COLO668 (cell line): ENCODE measurements at regions not wholly inside any gene's neighbourhood (a gene's known extent, or its start where the extent isn't known, plus 50 kb on each side); places are given as distances from the start of the nearest gene placed in this dataset.
"Not testable (repeated sequence)": the region's sequence is repeated elsewhere in the genome, so short reads cannot be mapped to it uniquely, and the experiment has no call there.

Source experiments
- DNase-seq: peaks from one replicate; lab custom pipeline; 2025; ENCODE audit not compliant: unreplicated experiment; lab: John Stamatoyannopoulos, UW

DNA sequence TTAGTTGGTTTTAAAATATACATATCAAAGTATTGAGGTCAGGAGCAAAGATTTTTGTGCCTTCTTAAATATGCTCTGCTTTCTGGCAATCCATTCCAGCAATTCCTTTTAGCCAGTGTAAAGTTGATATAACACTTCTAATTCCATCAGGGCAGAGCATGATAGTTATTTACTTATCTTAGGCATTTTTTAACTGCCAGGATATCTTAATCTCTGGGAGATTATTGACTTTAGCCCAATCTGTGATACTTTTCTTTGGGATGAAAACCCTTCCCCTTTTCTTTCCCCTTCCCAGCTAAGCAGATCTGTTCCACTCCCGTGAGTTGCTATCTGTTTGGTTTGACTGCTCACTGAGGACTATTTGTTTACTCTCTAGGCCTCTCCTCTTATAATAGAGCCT lies 168.7 kb upstream of the RSPO3 start:
- DNase-seq: no peak

- peak; percentile 9 for DNase-seq
Observed at GRCh38 chr6:126955621-126956020, 162.8 kb upstream of the RSPO3 start.

GRCh38 chr6:126957721-126958120 lies 160.8 kb upstream of the RSPO3 start:
- DNase-seq: no peak

DNA sequence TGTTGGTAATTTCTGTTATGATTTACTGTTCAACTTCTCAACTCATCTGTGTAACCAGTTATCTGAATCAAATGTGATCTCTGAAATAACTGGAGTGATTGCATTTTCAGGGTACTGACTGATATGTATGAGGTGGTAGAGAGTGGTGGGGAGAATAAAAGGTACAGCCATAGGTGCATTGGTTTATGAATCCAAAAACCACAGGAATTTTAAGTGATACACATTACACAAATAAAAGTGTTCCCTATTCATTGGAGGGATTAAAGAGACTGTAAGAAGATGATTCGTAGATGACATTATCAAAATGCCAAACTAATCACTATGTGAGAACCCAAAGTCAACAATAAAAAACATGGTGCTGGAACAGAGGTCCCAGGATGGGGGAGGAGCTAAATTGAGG lies 158.7 kb upstream of the RSPO3 start:
- no peak for DNase-seq

DNA sequence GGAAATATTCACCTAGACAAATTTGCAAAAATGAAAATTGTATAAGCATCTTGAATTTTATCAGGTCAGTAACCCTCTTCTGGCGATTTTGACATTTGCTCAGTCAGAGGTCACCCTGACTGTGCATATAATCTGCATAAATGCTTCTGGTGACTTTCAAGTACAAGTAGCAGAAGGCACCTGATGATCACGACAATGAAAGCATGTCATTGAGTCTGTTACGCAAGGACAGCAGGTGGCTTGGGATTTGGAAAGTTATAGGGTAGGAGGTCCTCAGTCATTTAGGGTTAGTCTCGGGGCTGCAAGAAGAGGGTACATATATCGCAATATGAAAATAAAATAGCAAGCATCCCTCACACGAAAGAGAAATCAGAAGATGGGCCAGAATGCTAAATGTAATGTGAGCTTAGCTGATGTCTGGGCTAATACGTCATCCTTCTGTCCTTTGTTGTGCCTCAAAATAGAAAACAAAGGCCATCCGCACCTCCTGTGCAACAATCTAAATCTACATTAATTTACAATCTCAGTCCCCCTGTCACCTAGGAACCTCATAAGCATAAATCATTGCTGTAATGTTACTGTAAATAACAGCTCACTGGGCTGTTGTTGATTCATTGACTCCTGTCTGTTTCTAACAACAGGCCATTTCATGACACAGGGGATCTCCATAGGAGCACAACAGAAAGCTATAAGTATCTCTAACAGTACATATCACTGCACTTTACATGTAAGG lies 155.2 kb upstream of the RSPO3 start:
- DNase-seq: peak; percentile 38

DNA sequence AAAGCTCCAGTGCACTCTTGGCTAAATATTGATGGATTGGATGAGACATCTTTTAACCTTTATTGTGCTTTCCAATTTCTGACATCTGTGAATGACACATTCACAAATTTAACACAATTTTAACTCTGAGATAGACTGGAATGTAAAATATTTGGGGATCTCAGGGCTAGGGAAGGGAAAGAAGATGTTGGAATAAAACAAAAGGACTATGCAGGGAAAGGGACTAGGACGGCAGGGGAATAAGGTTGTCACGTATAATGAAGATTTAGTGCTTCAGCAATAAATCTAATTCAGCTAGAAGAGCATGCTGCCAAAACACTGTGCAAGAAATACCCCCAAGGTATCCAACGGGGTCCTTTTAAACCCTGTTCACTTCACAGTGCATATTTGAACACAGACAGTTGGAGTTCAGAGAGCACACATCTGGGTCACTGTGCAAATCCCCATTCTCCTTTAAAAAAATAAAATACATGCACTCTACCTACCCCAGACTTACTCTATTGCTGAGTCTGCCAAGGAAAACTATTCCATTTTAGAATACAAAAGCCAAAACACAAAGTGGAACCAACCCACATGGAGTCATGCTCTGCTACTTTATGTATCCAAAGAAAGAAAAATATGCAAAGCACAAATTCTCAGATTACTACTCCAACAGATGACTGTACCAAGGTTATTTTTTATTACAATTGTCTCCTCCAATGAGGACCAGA lies 151.0 kb upstream of the RSPO3 start:
- DNase-seq: no peak

DNA sequence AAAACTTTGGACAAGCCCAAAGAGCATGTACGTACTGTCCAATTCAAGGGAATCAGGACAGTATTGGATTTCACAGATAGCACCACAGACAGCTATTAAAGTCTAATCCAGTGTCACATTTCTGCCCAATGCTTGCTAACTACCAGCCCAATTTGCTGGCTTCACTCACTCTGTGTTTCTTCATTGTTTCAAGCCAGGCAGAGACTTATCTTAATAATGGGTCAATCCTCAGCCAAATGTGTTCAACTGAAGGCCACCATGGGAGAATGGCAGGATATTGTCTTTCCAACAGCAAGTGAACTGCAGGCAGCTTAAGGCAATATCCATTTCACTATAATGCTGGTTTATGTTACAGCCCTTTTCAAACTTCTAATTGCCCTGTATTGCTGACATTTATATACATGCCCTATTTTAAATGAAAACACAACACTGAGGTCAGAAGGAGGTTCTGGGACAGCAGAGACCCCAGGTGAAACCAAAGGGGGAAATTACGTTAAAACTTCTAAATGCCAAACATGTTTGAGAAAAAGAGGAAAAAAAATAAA lies 142.1 kb upstream of the RSPO3 start:
- DNase-seq: no peak

DNA sequence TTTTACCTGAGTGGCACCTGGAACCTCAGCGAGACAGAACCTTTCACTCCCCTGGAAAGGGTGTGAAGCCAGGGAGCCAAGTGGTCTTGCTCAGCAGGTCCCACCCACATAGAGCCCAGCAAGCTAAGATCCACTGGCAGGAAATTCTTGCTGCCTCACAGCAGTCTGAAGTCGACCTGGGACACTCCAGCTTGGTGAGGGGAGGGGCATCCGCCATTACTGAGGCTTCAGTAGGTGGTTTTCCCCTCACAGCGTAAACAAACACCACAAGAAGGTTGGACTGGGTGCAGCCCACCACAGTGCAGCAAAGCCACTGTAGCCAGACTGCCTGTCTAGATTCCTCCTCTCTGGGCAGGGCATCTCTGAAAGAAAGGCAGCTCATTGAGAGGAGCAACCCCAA lies 134.7 kb upstream of the RSPO3 start:
- DNase-seq: no peak

DNA sequence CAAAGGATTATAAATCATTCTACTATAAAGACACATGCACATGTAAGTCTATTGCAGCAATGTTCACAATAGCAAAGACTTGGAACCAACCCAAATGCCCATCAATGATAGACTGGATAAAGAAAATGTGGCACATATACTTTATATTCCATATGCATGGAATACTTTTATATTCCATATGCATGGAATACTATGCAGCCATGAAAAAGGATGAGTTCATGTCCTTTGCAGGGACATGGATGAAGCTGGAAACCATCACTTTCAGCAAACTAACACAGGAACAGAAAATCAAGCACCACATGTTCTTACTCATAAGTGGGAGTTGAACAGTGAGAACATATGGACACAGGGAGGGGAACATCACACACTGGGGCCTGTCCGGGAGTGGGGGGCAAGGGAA lies 130.3 kb upstream of the RSPO3 start:
- DNase-seq: not testable (repeated sequence)

- no peak for DNase-seq
Observed at GRCh38 chr6:127000631-127001030, 117.8 kb upstream of the RSPO3 start.

GRCh38 chr6:127013865-127014264 lies 104.6 kb upstream of the RSPO3 start:
- DNase-seq: no peak

- no peak for DNase-seq
Observed at GRCh38 chr6:127015858-127016257, 102.6 kb upstream of the RSPO3 start.

DNA sequence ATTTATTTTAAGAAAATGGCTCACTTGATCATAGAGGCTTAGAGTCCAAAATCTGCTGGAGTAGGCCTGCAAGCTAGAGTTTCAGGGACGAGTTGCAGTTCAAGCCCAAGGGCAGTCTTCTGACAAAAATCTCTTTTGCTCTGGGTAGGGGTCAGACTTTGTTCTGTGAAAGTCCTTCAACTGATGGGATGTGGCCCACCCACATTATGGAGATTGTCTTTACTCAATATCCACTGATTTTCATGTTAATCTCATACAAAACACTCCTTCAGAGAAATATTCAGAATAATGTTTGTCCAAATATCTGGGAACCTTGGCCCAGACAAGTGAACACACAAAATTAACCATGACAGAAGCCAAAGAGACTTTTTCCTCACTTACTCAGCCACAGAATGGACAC lies 98.6 kb upstream of the RSPO3 start:
- DNase-seq: no peak

DNA sequence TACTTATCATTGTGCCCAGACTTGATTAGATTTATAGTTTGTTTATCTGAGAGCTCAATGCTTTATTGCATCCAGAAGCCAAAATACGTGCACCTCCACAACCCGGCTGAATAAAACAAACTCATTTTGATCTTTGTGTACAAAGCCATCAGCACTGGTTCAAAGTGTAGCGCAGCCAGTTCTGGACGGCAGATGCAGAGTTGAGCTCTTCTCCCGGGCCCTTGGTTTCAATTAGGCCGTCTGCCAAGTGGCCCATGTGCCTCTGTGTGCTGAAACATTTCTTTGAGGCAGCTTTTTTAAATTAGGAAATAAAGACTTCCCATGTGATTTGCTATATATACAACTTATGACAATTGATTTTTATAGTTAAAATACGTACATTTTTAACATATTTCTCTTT lies 96.2 kb upstream of the RSPO3 start:
- peak; percentile 65 for DNase-seq

DNA sequence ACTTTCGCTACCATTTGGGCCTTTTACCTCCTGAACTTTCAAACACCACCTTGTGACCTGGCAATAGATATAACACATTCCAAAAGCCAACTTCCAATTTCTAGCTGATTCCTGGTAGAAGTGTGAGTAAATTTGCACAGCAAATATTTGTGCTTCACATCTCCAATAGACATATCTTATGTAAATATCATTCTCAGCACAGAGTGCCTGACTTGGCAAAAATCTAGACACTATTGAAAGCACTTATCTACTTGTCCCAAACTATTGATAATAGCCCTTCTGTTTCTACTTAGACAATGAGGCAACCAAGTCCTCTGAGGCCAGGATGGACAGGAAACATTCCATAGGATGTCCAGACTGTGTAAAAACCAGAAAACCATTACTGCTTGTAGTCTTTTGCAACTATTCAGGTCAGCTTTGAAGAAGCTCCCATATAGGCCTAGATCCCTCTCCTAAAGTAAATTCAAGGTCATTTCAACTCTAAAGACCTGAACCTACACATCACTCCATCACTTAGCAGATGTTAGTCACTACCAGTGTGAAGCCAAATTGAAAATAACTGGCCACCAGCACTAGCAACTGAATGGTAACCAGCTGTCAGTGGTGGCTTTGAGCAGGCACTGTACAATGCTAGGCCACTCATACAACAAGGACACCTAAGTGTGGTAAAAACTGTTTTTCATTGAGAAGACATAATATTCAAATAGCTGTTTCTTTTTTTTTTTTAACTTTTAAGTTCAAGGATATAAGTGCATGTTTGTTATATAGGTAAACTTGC lies 95.3 kb upstream of the RSPO3 start:
- no peak for DNase-seq

DNA sequence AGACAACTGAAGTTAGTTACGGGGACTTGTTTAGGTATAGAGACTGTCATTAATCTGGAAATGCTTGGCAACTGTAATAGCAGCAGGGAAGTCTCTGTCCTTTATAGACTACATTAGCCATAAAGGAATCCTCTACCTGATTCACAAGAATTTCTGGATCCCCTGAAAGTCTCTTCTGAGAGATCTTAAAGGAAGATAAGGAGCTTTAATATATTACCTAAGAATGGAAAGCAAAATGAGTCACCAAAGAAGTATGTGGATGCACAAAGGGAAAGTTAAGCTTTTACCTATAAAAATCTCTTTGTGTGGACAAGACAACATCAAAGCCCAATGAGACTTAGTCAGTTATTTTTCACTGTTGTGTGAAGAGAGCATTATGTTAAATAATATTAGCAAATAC lies 92.2 kb upstream of the RSPO3 start:
- no peak for DNase-seq

- DNase-seq: no peak
Observed at GRCh38 chr6:127030111-127030510, 88.4 kb upstream of the RSPO3 start.

DNA sequence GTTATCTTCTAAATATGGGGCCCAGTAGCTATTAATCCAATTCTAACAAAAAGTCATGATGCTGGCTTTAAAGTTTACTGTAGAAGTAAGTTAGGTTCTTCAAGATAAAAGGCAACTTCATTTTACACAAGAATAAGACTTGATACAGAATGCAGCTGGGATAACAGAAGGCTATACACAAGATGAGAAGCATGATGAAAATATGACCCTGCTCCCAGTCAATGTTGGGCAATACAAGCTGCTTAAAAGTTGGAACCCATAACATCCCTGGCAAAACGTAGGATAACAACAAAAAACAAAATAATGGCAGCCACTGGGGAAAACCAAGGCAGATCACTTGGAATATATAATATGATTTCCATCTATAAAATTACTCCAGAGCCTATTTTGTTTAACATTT lies 87.6 kb upstream of the RSPO3 start:
- DNase-seq: no peak

- no peak for DNase-seq
Observed at GRCh38 chr6:127031511-127031910, 87.0 kb upstream of the RSPO3 start.

GRCh38 chr6:127032971-127033370 lies 85.5 kb upstream of the RSPO3 start:
- no peak for DNase-seq

DNA sequence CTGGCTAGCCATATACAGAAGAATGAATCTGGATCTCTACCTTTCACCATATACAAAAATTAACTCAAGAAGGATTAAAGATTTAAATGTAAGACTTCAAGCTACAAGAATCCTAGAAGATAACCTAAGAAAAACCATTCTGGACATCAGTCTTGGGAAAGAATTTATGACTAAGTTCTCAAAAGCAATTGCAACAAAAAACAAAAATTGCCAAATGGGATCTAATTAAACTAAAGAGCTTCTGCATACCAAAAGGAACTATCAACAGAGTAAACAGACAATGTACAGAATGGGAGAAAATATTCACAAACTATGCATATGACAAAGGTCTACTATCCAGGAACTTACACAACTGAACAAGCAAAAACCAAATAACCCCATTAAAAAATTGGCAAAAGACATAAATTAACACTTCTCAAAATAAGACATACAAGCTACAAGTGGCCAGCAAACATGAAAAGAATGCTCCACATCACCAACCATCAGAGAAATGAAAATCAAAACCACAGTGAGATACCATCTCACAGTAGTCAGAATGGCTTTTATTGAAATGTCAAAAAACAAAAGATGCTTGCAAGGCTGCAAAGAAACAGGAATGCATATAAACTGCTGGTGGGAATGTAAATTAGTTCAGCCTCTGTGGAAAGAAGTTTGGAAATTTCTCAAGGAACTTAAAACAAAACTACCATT lies 66.8 kb upstream of the RSPO3 start:
- DNase-seq: no peak
